Suprapubic skin (tissue), 4 donors: ENCODE measurements at regions not wholly inside any gene's neighbourhood (a gene's known extent, or its start where the extent isn't known, plus 50 kb on each side); places are given as distances from the start of the nearest gene placed in this dataset.

Experiments used
- EP300 ChIP-seq: sonication (generic); formaldehyde crosslinking; IDR thresholded peaks from one replicate; pipeline ENCODE4 v1.6.1; 2017; ENCODE audit warnings: antibody characterized with exemption
- POLR2A ChIP-seq, 2 donors: fragments of 450-650 bp; IDR thresholded peaks; one replicate each; pipeline ENCODE4 v1.6.1; 2017; ENCODE audit warnings: antibody characterized with exemption in 2 of 2, mild to moderate bottlenecking in 2 of 2, moderate library complexity in 2 of 2
- POLR2AphosphoS5 ChIP-seq, 3 donors: sonication (generic); formaldehyde crosslinking; IDR thresholded peaks; one replicate each; pipeline ENCODE4 v1.6.1; 2017; ENCODE audit warnings: antibody characterized with exemption in 3 of 3
- TF ChIP-seq, protein P1 (sequence below), 2 donors: fragments of 200-600 bp in 1 of 2; fragments of 450-650 bp in 1 of 2; sonication (generic) in 1 of 2; IDR thresholded peaks; one replicate each; pipeline ENCODE4 v1.5.1; 2016 to 2019; ENCODE audit warnings: antibody characterized with exemption in 2 of 2, mild to moderate bottlenecking in 1 of 2, moderate library complexity in 1 of 2

DNA sequence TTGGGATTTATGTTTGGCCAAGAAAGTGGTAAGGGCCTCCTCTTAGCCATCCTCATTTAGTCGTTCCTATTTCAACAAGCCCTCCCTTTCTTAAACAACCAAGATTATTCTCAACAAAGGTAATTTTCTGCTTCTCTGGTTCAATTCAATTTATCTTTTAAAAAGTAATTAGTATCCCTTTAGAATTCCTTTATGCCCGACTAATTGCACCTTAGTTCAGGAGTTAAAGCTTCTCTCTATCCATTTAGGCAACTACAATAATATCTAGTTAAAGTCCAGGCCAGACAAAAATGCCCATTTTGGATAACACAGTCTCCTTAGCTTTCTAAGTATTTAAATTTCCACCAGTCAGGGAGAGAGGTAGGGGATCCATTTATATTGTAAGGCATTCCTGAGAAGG is 136.7 kb upstream of the MAGI3 start:
- TF ChIP-seq, protein P1, sequence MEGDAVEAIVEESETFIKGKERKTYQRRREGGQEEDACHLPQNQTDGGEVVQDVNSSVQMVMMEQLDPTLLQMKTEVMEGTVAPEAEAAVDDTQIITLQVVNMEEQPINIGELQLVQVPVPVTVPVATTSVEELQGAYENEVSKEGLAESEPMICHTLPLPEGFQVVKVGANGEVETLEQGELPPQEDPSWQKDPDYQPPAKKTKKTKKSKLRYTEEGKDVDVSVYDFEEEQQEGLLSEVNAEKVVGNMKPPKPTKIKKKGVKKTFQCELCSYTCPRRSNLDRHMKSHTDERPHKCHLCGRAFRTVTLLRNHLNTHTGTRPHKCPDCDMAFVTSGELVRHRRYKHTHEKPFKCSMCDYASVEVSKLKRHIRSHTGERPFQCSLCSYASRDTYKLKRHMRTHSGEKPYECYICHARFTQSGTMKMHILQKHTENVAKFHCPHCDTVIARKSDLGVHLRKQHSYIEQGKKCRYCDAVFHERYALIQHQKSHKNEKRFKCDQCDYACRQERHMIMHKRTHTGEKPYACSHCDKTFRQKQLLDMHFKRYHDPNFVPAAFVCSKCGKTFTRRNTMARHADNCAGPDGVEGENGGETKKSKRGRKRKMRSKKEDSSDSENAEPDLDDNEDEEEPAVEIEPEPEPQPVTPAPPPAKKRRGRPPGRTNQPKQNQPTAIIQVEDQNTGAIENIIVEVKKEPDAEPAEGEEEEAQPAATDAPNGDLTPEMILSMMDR (IDR thresholded peaks at IDR 0.05), result no peak
- TF ChIP-seq POLR2A (IDR thresholded peaks at IDR 0.05) (no peak), POLR2AphosphoS5 (IDR thresholded peaks at IDR 0.05) (no peak), EP300 (no peak)
